AG04450 (cell line): ENCODE measurements at regions not wholly inside any gene's neighbourhood (a gene's known extent, or its start where the extent isn't known, plus 50 kb on each side); places are given as distances from the start of the nearest gene placed in this dataset.

ENCODE experiments used
- CTCF ChIA-PET: fragments of 300-600, 350-600 bp; formaldehyde crosslinking; extraction: SDS; loops from one replicate; lab custom pipeline; 2022; ENCODE audit warnings: antibody characterized with exemption, inconsistent platforms; lab: Charles Lee
- POLR2A ChIA-PET: fragments of 350-600 bp; formaldehyde crosslinking; extraction: SDS; loops from one replicate; lab custom pipeline; 2021; ENCODE audit warnings: antibody characterized with exemption, inconsistent platforms; lab: Yijun Ruan, JAX
- DNase-seq: peaks from one replicate; pipeline ENCODE4 v3.0.0-alpha.2; 2011; ENCODE audit warnings: low read depth, low spot score
- H3K27ac ChIP-seq: one replicate; pipeline ENCODE4 v1.5.1; 2012; ENCODE audit warnings: low read depth, low read length, control low read depth
- H3K27me3 ChIP-seq: one replicate; pipeline ENCODE4 v1.6.0; 2012; ENCODE audit warnings: low read length; ENCODE audit not compliant: control insufficient read depth, insufficient read depth
- H3K4me3 ChIP-seq: 2 replicates; pipeline ENCODE4 v1.5.1; 2011; ENCODE audit warnings: mild to moderate bottlenecking, low read depth, low read length, control low read depth
- H3K9me3 ChIP-seq: 2 replicates; pipeline ENCODE4 v1.5.1; 2012; ENCODE audit warnings: low read length; ENCODE audit not compliant: control insufficient read depth, insufficient read depth
- TF ChIP-seq, protein P1 (sequence below): IDR thresholded peaks from 2 replicates; pipeline ENCODE4 v1.5.1; 2011; ENCODE audit warnings: low read depth, low read length, control low read depth, inconsistent platforms

- ChIA-PET CTCF (no interaction called here), POLR2A (no interaction called here)
- Histone ChIP-seq H3K27ac (no peak overlapping the region), H3K9me3 (no peaks in the 10 kb centered on the region), H3K27me3 (no peaks in the 10 kb centered on the region), H3K4me3 (no peak overlapping the region)
- no peak for DNase-seq
- TF ChIP-seq, protein P1, sequence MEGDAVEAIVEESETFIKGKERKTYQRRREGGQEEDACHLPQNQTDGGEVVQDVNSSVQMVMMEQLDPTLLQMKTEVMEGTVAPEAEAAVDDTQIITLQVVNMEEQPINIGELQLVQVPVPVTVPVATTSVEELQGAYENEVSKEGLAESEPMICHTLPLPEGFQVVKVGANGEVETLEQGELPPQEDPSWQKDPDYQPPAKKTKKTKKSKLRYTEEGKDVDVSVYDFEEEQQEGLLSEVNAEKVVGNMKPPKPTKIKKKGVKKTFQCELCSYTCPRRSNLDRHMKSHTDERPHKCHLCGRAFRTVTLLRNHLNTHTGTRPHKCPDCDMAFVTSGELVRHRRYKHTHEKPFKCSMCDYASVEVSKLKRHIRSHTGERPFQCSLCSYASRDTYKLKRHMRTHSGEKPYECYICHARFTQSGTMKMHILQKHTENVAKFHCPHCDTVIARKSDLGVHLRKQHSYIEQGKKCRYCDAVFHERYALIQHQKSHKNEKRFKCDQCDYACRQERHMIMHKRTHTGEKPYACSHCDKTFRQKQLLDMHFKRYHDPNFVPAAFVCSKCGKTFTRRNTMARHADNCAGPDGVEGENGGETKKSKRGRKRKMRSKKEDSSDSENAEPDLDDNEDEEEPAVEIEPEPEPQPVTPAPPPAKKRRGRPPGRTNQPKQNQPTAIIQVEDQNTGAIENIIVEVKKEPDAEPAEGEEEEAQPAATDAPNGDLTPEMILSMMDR, result no peak
Observed at GRCh38 chr12:88381466-88381865, 198.8 kb downstream of the KITLG start.

DNA sequence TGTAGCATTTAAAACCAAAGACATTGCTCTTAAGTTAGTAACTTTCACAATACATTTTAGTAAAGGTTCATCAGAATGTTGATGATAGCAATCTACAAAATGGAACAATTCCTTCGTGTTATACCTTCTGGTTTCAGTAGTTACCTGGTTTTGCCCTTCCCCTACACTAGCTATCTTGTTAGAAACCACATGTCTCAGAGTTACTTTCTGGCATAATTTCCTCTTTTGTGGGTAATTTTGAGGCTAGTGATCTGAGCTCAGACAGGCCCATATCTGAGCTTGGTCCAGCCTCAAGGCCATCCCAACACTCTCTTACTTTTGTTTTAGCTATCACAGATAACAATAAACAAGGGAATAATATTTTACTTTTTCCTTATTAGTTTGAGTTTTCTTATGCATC, 196.9 kb downstream of the KITLG start:
- Histone ChIP-seq H3K4me3 (no peak overlapping the region), H3K9me3 (no peaks in the 10 kb centered on the region), H3K27me3 (no peaks in the 10 kb centered on the region), H3K27ac (no peak overlapping the region)
- DNase-seq, result no peak
- TF ChIP-seq, protein P1, result no peak
- ChIA-PET POLR2A (no interaction called here), CTCF (interaction anchor here (0.8 kb wide), 1 partner anchor 10 kb away, joined by 3 read pairs; no protein-coding TSS in a partner anchor)

DNA sequence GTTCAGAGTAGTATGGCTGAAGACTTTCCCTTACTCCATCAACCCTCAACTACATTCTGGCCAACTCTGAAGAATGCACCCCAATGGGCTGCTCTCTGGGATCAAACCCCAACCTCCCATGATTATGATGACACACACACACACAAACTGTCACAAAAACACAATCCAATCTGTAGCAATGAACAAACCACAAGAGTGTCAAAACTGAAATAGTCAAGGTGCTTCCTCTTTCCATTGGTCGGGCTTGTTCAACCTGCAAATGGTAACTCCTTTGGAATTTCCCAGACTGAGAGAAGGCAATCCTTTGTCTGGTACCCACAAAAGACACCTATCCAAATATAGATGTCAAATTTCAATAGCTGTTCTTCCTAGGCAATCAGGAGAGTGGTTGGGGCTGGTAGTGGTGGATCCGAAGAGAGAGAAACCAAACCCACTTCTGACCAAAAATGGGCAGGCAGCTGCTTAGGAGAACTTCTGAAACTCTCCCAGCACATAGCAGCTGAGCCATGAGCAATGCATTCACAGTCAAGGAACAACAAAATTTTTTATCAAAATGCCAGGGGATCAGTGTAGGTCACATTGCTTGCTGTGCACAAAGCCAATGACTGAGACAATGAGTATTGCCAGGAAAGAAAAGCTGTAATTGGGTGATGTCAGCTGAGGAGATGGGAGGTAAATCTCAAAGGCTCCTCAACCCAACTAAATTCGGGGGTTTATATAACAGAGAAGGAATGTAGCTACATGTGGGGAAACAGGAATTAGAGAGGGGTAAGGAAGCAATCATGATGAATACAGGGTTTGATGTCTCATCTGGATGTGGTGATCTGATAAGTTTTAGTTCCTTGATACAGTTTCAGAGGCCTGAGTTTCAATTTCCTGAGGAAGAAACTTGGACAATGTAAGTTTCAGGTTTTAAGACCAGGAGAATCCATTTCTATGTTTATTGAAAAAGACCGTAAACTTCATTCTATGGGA, 191.4 kb downstream of the KITLG start:
- TF ChIP-seq, protein P1, result no peak
- no peak for DNase-seq
- ChIA-PET POLR2A (no interaction called here), CTCF (no interaction called here)
- H3K4me3 ChIP-seq, result no peak overlapping the region
- H3K27ac ChIP-seq, result no peak overlapping the region
- no peaks in the 10 kb centered on the region for H3K9me3 ChIP-seq
- H3K27me3 ChIP-seq, result no peaks in the 10 kb centered on the region

DNA sequence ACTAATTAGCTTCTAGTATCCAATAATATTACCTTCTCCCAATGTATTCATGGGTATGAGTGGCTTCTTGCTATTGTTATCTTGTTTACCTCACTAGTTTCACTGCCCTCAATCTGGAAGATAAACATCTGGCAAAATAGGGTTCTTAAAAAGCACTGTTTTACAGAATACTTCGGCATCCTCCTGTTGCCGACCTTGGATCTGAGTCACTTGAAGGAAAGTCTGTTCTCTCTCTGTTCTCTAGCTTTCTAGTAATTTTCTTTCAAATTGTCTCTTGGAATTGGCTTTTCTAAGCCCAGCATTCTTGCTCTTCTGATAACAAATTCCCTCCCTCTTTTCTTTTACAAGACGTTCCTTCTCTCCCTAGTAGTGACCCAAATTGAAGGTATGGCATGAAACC, 189.5 kb downstream of the KITLG start:
- no peak for DNase-seq
- TF ChIP-seq, protein P1, result no peak
- H3K27ac ChIP-seq, result no peak overlapping the region
- no peaks in the 10 kb centered on the region for H3K9me3 ChIP-seq
- H3K27me3 ChIP-seq, result no peaks in the 10 kb centered on the region
- CTCF ChIA-PET, result no interaction called here
- no peak overlapping the region for H3K4me3 ChIP-seq
- POLR2A ChIA-PET, result no interaction called here

DNA sequence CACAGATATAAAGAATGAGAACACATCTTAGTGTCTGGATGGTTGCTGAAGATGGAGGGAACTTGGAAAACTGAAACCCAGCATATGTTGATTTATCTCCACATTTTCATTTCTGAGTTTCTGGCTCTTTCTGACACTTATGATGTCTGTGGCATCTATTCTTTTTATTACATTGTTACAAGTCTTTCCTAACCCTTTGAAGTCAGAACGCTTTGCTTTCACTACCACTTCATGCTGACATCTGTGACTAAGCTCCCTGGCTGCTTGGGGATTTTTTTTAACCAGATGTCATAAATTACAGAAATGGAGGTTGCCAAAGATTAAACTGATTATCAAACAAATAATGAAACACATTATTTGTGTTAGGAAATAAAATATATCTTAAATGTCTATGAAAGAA, 188.7 kb downstream of the KITLG start:
- H3K27me3 ChIP-seq, result no peaks in the 10 kb centered on the region
- CTCF ChIA-PET, result no interaction called here

More for the DNA sequence above, 188.7 kb downstream of the KITLG start:
- DNase-seq, result peak; percentile 26
- TF ChIP-seq, protein P1, result no peak
- H3K9me3 ChIP-seq, result no peaks in the 10 kb centered on the region
- H3K4me3 ChIP-seq, result no peak overlapping the region
- no peak overlapping the region for H3K27ac ChIP-seq
- POLR2A ChIA-PET, result no interaction called here
